IMR-90 (cell line): ENCODE measurements at regions not wholly inside any gene's neighbourhood (a gene's known extent, or its start where the extent isn't known, plus 50 kb on each side); places are given as distances from the start of the nearest gene placed in this dataset.

Source experiments
- CEBPB ChIP-seq: IDR thresholded peaks from 2 replicates; pipeline ENCODE4 v1.6.1; 2012; ENCODE audit warnings: low read depth, low read length, improper control_type of control experiment
- MXI1 ChIP-seq: IDR thresholded peaks from 2 replicates; pipeline ENCODE4 v1.6.1; 2012; ENCODE audit warnings: low read depth, mild to moderate bottlenecking, low read length, moderate library complexity, borderline replicate concordance
- POLR2A ChIP-seq: IDR thresholded peaks from 2 replicates; pipeline ENCODE4 v1.6.1; 2012; ENCODE audit warnings: mild to moderate bottlenecking, low read depth, low read length
- RAD21 ChIP-seq: IDR thresholded peaks from 2 replicates; pipeline ENCODE4 v1.6.1; 2012; ENCODE audit warnings: low read length, improper control_type of control experiment
- TF ChIP-seq, protein P1 (sequence below): conservative IDR thresholded peaks from 2 replicates; pipeline ENCODE4 v1.5.1; 2012; ENCODE audit warnings: mild to moderate bottlenecking, low read depth, low read length, improper control_type of control experiment
- TF ChIP-seq, protein P2 (sequence below): fragments of 150-350 bp; IDR thresholded peaks from 2 replicates; pipeline ENCODE4 v1.6.1; 2016; ENCODE audit warnings: low read depth, mild to moderate bottlenecking, low read length, moderate library complexity, borderline replicate concordance

DNA sequence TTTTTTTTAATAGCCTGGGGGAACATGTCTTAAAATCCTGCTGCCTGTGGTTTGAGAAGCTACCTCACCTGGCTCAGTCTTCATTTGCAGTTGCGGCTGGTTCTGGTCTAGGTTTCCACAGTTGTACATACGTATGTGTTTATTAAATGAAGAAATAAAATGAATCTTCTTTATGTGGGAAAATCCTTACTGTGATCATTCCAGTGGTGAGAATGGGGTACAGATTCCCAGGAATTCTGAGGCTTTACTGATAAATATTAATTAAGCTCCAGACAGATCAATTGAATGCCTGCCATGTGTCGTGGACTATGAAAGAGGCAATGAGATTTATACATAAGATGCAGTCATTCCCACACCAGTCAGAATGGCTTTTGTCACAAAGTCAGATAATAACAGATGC, 356.1 kb upstream of the GRM7 start:
- TF ChIP-seq, protein P1, sequence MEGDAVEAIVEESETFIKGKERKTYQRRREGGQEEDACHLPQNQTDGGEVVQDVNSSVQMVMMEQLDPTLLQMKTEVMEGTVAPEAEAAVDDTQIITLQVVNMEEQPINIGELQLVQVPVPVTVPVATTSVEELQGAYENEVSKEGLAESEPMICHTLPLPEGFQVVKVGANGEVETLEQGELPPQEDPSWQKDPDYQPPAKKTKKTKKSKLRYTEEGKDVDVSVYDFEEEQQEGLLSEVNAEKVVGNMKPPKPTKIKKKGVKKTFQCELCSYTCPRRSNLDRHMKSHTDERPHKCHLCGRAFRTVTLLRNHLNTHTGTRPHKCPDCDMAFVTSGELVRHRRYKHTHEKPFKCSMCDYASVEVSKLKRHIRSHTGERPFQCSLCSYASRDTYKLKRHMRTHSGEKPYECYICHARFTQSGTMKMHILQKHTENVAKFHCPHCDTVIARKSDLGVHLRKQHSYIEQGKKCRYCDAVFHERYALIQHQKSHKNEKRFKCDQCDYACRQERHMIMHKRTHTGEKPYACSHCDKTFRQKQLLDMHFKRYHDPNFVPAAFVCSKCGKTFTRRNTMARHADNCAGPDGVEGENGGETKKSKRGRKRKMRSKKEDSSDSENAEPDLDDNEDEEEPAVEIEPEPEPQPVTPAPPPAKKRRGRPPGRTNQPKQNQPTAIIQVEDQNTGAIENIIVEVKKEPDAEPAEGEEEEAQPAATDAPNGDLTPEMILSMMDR, result no peak
- TF ChIP-seq POLR2A, result no peak
- TF ChIP-seq, protein P2, sequence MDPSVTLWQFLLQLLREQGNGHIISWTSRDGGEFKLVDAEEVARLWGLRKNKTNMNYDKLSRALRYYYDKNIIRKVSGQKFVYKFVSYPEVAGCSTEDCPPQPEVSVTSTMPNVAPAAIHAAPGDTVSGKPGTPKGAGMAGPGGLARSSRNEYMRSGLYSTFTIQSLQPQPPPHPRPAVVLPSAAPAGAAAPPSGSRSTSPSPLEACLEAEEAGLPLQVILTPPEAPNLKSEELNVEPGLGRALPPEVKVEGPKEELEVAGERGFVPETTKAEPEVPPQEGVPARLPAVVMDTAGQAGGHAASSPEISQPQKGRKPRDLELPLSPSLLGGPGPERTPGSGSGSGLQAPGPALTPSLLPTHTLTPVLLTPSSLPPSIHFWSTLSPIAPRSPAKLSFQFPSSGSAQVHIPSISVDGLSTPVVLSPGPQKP, result no peak
- no peak for TF ChIP-seq RAD21
- TF ChIP-seq CEBPB, result no peak
- TF ChIP-seq MXI1, result no peak
